OCI-LY7 (cell line): ENCODE measurements at regions not wholly inside any gene's neighbourhood (a gene's known extent, or its start where the extent isn't known, plus 50 kb on each side); places are given as distances from the start of the nearest gene placed in this dataset.

Experiments used
- CTCF ChIP-seq: fragments of 200-600 bp; sonication (generic); conservative IDR thresholded peaks from 2 replicates; pipeline ENCODE4 v1.5.1; 2014; ENCODE audit warnings: mild to moderate bottlenecking, antibody characterized with exemption, low read length, moderate library complexity, mixed read lengths
- EZH2phosphoT487 ChIP-seq: fragments of 200-600 bp; sonication (generic); IDR thresholded peaks from 2 replicates; pipeline ENCODE4 v1.6.1; 2018; ENCODE audit warnings: low read depth, borderline replicate concordance, mild to moderate bottlenecking, mixed run types, antibody characterized with exemption, low read length, moderate library complexity, mixed read lengths

- no peak for TF ChIP-seq CTCF
- TF ChIP-seq EZH2phosphoT487, result no peak
These were observed 128.3 kb upstream of the ZNF385D start for GRCh38 chr3:21879184-21879886.
